ENCODE measurements at regions not wholly inside any gene's neighbourhood (a gene's known extent, or its start where the extent isn't known, plus 50 kb on each side); places are given as distances from the start of the nearest gene placed in this dataset.

DNA sequence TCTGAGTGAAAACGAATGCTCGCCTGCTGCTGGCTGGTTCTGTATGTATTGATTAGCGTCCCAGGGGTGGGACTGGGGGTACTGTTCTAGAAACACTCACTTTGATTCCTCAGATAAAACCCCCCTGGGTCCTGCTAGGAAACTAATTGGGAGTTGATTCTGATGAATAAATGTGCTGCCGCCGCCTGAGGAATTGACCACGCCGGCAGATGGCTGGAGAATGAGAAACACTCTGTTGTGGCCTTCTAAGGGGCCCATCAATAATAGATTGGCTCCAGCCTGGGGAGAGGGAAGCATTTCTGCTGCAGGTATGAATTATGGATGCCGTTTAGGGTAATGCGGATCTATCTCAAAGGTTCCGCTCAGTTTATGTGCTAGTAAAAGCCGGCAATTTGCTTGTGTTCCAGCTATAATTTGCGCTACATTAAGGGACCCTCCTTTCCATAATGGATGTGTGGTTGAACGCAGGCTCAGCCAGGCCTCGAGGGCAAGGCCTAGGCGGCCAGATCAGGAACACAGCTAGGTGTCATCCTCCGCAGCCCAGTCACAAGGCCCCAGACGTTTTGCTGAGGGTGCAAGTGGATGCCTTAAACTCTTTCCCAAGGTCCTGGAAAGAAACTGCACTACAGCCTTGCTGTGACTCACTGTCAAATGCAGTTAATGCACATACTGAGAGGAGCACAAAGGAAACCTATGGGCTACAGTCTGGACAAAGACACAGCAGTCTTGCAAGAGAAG, 132.2 kb upstream of the HS3ST2 start:
- Histone ChIP-seq H3K36me3 (replicated peaks in 1 of 2; ENCODE audit: control insufficient read depth in 1 of 2, insufficient read depth in 2 of 2, low read length in 1 of 2) (no peaks in the 10 kb centered on the region), H3K4me1 (ENCODE audit: control insufficient read depth in 1 of 2, insufficient read depth in 2 of 2, low read depth in 1 of 2, low read length in 1 of 2) (no peaks in the 10 kb centered on the region), H3F3A (replicated peaks; ENCODE audit: insufficient read depth) (no peaks in the 10 kb centered on the region), H3K4me2 (no peak overlapping the region), H3K79me2 (ENCODE audit: insufficient read depth) (no peaks in the 10 kb centered on the region), H3K4me3 (ENCODE audit: low read depth in 2 of 2, low read length in 1 of 2) (no peak overlapping the region), H3K9ac (no peak overlapping the region), H4K20me1 (ENCODE audit: insufficient read depth) (peaks cover under 1% of the 10 kb centered on the region; the same call in 1 of the 2 replicates), H2AFZ (ENCODE audit: low read depth) (no peak overlapping the region), H3K27me3 (ENCODE audit: insufficient read depth) (peaks cover 11% of the 10 kb centered on the region; the same call in 1 of the 2 replicates), H3K9me3 (no peaks in the 10 kb centered on the region), H3K9me2 (no peaks in the 10 kb centered on the region), H3K27ac (ENCODE audit: low read depth in 2 of 2, low read length in 1 of 2) (no peak overlapping the region)
- DNase-seq = no peak
- TF ChIP-seq, protein P1, sequence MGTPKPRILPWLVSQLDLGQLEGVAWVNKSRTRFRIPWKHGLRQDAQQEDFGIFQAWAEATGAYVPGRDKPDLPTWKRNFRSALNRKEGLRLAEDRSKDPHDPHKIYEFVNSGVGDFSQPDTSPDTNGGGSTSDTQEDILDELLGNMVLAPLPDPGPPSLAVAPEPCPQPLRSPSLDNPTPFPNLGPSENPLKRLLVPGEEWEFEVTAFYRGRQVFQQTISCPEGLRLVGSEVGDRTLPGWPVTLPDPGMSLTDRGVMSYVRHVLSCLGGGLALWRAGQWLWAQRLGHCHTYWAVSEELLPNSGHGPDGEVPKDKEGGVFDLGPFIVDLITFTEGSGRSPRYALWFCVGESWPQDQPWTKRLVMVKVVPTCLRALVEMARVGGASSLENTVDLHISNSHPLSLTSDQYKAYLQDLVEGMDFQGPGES (IDR thresholded peaks at IDR 0.05; ENCODE audit: low read depth, low read length) = no peak
- TF ChIP-seq, protein P2, sequence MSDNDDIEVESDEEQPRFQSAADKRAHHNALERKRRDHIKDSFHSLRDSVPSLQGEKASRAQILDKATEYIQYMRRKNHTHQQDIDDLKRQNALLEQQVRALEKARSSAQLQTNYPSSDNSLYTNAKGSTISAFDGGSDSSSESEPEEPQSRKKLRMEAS (IDR thresholded peaks at IDR 0.05; ENCODE audit: low read depth) = no peak
- TF ChIP-seq CHD2 (IDR thresholded peaks at IDR 0.05; ENCODE audit: low read length, partially characterized antibody) (no peak), TEAD4 (IDR thresholded peaks at IDR 0.05; ENCODE audit: borderline replicate concordance, insufficient read depth) (no peak), JUND (IDR thresholded peaks at IDR 0.05) (no peak), FOXM1 (IDR thresholded peaks at IDR 0.05; ENCODE audit: low read depth) (no peak), TCF12 (IDR thresholded peaks at IDR 0.05) (no peak), FOXJ3 (CRISPR knock-in tag; IDR thresholded peaks at IDR 0.05) (no peak), ELF1 (IDR thresholded peaks at IDR 0.05) (no peak), RXRA (IDR thresholded peaks at IDR 0.05; ENCODE audit: borderline replicate concordance, low read depth) (no peak), NRF1 (IDR thresholded peaks at IDR 0.05; ENCODE audit: low read depth, low read length) (no peak)
- TF ChIP-seq, protein P3, sequence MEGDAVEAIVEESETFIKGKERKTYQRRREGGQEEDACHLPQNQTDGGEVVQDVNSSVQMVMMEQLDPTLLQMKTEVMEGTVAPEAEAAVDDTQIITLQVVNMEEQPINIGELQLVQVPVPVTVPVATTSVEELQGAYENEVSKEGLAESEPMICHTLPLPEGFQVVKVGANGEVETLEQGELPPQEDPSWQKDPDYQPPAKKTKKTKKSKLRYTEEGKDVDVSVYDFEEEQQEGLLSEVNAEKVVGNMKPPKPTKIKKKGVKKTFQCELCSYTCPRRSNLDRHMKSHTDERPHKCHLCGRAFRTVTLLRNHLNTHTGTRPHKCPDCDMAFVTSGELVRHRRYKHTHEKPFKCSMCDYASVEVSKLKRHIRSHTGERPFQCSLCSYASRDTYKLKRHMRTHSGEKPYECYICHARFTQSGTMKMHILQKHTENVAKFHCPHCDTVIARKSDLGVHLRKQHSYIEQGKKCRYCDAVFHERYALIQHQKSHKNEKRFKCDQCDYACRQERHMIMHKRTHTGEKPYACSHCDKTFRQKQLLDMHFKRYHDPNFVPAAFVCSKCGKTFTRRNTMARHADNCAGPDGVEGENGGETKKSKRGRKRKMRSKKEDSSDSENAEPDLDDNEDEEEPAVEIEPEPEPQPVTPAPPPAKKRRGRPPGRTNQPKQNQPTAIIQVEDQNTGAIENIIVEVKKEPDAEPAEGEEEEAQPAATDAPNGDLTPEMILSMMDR (IDR thresholded peaks at IDR 0.05) = no peak
- TF ChIP-seq, protein P4, sequence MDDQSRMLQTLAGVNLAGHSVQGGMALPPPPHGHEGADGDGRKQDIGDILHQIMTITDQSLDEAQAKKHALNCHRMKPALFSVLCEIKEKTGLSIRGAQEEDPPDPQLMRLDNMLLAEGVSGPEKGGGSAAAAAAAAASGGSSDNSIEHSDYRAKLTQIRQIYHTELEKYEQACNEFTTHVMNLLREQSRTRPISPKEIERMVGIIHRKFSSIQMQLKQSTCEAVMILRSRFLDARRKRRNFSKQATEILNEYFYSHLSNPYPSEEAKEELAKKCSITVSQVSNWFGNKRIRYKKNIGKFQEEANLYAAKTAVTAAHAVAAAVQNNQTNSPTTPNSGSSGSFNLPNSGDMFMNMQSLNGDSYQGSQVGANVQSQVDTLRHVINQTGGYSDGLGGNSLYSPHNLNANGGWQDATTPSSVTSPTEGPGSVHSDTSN (IDR thresholded peaks at IDR 0.05) = no peak
- TF ChIP-seq, protein P5, sequence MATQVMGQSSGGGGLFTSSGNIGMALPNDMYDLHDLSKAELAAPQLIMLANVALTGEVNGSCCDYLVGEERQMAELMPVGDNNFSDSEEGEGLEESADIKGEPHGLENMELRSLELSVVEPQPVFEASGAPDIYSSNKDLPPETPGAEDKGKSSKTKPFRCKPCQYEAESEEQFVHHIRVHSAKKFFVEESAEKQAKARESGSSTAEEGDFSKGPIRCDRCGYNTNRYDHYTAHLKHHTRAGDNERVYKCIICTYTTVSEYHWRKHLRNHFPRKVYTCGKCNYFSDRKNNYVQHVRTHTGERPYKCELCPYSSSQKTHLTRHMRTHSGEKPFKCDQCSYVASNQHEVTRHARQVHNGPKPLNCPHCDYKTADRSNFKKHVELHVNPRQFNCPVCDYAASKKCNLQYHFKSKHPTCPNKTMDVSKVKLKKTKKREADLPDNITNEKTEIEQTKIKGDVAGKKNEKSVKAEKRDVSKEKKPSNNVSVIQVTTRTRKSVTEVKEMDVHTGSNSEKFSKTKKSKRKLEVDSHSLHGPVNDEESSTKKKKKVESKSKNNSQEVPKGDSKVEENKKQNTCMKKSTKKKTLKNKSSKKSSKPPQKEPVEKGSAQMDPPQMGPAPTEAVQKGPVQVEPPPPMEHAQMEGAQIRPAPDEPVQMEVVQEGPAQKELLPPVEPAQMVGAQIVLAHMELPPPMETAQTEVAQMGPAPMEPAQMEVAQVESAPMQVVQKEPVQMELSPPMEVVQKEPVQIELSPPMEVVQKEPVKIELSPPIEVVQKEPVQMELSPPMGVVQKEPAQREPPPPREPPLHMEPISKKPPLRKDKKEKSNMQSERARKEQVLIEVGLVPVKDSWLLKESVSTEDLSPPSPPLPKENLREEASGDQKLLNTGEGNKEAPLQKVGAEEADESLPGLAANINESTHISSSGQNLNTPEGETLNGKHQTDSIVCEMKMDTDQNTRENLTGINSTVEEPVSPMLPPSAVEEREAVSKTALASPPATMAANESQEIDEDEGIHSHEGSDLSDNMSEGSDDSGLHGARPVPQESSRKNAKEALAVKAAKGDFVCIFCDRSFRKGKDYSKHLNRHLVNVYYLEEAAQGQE (IDR thresholded peaks at IDR 0.05; ENCODE audit: low read depth, low read length) = no peak
- POLR2A ChIA-PET = no interaction called here
- 71% methylated on average over 17 of the region's 17 CpGs for WGBS (ENCODE audit: low lambda C conversion rate)
- CTCF ChIA-PET = interaction anchor here (0.7 to 1.4 kb wide), 5 partner anchors 23 to 1525 kb away, joined by 3 to 6 read pairs (median 5); no protein-coding TSS in a partner anchor

All from SK-N-SH (cell line).